PC-9 (cell line): ENCODE measurements at regions not wholly inside any gene's neighbourhood (a gene's known extent, or its start where the extent isn't known, plus 50 kb on each side); places are given as distances from the start of the nearest gene placed in this dataset.

Source experiments
- EZH2 ChIP-seq: fragments of 200-600 bp; sonication (generic); IDR thresholded peaks from 2 replicates; pipeline ENCODE4 v1.8.0; 2017; ENCODE audit warnings: antibody characterized with exemption, low read depth
- TF ChIP-seq, protein P1 (sequence below): fragments of 200-600 bp; sonication (generic); conservative IDR thresholded peaks from 2 replicates; pipeline ENCODE4 v1.6.1; 2017; ENCODE audit warnings: mixed run types, antibody characterized with exemption, mild to moderate bottlenecking, moderate library complexity

DNA sequence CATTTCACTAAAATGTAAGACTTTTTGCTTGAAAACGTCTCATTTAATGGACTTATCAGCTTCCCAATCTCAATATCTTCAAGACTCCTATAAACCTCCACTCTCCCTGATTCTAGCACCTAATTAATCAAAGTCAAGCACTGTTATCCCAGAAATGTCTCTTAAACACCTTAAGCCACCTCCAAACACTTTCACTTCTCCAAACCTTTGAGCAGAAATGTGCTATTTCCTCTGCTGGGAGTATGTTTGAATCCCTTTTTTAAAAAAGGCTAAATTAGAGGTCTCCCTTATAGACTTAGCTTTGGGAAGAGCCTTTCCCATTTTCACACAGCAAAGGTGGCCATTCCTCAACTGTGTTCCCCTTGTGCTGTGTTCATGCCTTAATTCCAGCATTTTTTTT lies 146.2 kb upstream of the SYN3 start:
- TF ChIP-seq, protein P1, sequence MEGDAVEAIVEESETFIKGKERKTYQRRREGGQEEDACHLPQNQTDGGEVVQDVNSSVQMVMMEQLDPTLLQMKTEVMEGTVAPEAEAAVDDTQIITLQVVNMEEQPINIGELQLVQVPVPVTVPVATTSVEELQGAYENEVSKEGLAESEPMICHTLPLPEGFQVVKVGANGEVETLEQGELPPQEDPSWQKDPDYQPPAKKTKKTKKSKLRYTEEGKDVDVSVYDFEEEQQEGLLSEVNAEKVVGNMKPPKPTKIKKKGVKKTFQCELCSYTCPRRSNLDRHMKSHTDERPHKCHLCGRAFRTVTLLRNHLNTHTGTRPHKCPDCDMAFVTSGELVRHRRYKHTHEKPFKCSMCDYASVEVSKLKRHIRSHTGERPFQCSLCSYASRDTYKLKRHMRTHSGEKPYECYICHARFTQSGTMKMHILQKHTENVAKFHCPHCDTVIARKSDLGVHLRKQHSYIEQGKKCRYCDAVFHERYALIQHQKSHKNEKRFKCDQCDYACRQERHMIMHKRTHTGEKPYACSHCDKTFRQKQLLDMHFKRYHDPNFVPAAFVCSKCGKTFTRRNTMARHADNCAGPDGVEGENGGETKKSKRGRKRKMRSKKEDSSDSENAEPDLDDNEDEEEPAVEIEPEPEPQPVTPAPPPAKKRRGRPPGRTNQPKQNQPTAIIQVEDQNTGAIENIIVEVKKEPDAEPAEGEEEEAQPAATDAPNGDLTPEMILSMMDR = no peak
- TF ChIP-seq EZH2 = no peak
